IMR-90 (cell line): ENCODE measurements at regions not wholly inside any gene's neighbourhood (a gene's known extent, or its start where the extent isn't known, plus 50 kb on each side); places are given as distances from the start of the nearest gene placed in this dataset.

Experiments used
- BHLHE40 ChIP-seq: fragments of 150-350 bp; IDR thresholded peaks from 2 replicates; pipeline ENCODE4 v1.6.1; 2016; ENCODE audit warnings: mild to moderate bottlenecking, low read depth, low read length
- CEBPB ChIP-seq: IDR thresholded peaks from 2 replicates; pipeline ENCODE4 v1.6.1; 2012; ENCODE audit warnings: low read depth, low read length, improper control_type of control experiment
- CHD1 ChIP-seq: IDR thresholded peaks from 2 replicates; pipeline ENCODE4 v1.6.1; 2012; ENCODE audit warnings: low read depth, low read length, improper control_type of control experiment
- CTCF ChIP-seq: conservative IDR thresholded peaks from 2 replicates; pipeline ENCODE4 v1.5.1; 2012; ENCODE audit warnings: mild to moderate bottlenecking, low read depth, low read length, improper control_type of control experiment
- FOS ChIP-seq: fragments of 150-350 bp; IDR thresholded peaks from 2 replicates; pipeline ENCODE4 v1.6.1; 2016; ENCODE audit warnings: low read depth, low read length
- POLR2A ChIP-seq: IDR thresholded peaks from 2 replicates; pipeline ENCODE4 v1.6.1; 2012; ENCODE audit warnings: mild to moderate bottlenecking, low read depth, low read length
- RAD21 ChIP-seq: IDR thresholded peaks from 2 replicates; pipeline ENCODE4 v1.6.1; 2012; ENCODE audit warnings: low read length, improper control_type of control experiment
- RCOR1 ChIP-seq: IDR thresholded peaks from 2 replicates; pipeline ENCODE4 v1.6.1; 2012; ENCODE audit warnings: mild to moderate bottlenecking, low read length, improper control_type of control experiment; ENCODE audit not compliant: insufficient replicate concordance
- RFX5 ChIP-seq: IDR thresholded peaks from 2 replicates; pipeline ENCODE4 v1.8.0; 2012; ENCODE audit warnings: low read depth, mild to moderate bottlenecking, low read length, moderate library complexity
- SMC3 ChIP-seq: fragments of 150-350 bp; IDR thresholded peaks from 2 replicates; pipeline ENCODE4 v1.6.1; 2016; ENCODE audit warnings: low read depth, mild to moderate bottlenecking, antibody characterized with exemption, low read length, moderate library complexity
- USF2 ChIP-seq: fragments of 150-350 bp; IDR thresholded peaks from 2 replicates; pipeline ENCODE4 v1.6.1; 2017; ENCODE audit warnings: mild to moderate bottlenecking, antibody characterized with exemption, low read length, low read depth

GRCh38 chr5:3778945-3779344, 183.3 kb downstream of the IRX1 start:
- TF ChIP-seq CTCF (no peak), RFX5 (no peak), CEBPB (no peak), RAD21 (no peak), POLR2A (no peak), SMC3 (no peak), USF2 (no peak), FOS (no peak), BHLHE40 (no peak), CHD1 (no peak), RCOR1 (no peak)
